Thoracic aorta (tissue), 2 donors: ENCODE measurements at regions not wholly inside any gene's neighbourhood (a gene's known extent, or its start where the extent isn't known, plus 50 kb on each side); places are given as distances from the start of the nearest gene placed in this dataset.
A peak's percentile ranks its signal among the peaks of the same experiment; 100 is the strongest.

Experiments used
- ATAC-seq: fragments of 150-250 bp; one replicate; pipeline ENCODE4 v1.8.0; 2017; ENCODE audit warnings: low read depth; ENCODE audit not compliant: insufficient number of reproducible peaks, low FRiP score
- DNase-seq: peaks from one replicate; pipeline ENCODE4 v3.0.0-alpha.2; 2020; ENCODE audit warnings: low spot score
- H3K27ac ChIP-seq, 2 donors: fragments of 200-600 bp; sonication (generic); 1 replicate in 1 of 2; 2 replicates in 1 of 2; pipeline ENCODE4 v1.5.1; 2016; ENCODE audit warnings: mild to moderate bottlenecking in 2 of 2, moderate library complexity in 2 of 2
- H3K27me3 ChIP-seq: fragments of 200-600 bp; sonication (generic); replicated peaks from 2 replicates; pipeline ENCODE4 v1.6.0; 2016; ENCODE audit warnings: mild to moderate bottlenecking; ENCODE audit not compliant: insufficient read depth
- H3K36me3 ChIP-seq: fragments of 200-600 bp; sonication (generic); one replicate; pipeline ENCODE4 v1.5.1; 2016
- H3K4me1 ChIP-seq, 2 donors: fragments of 200-600 bp; sonication (generic); 1 replicate in 1 of 2; 2 replicates in 1 of 2; pipeline versions ENCODE4 v1.5.1 to v1.6.0; 2016; ENCODE audit warnings: low read depth in 2 of 2, mild to moderate bottlenecking in 1 of 2; ENCODE audit not compliant: control insufficient read depth in 1 of 2
- H3K4me3 ChIP-seq: fragments of 200-600 bp; sonication (generic); 2 replicates; pipeline ENCODE4 v1.5.1; 2016; ENCODE audit warnings: mild to moderate bottlenecking
- H3K9me3 ChIP-seq: fragments of 200-600 bp; sonication (generic); 2 replicates; pipeline ENCODE4 v1.5.1; 2016
- TF ChIP-seq, protein P1 (sequence below): fragments of 200-600 bp; sonication (generic); IDR thresholded peaks from one replicate; pipeline ENCODE4 v1.5.1; 2019; ENCODE audit warnings: antibody characterized with exemption

DNA sequence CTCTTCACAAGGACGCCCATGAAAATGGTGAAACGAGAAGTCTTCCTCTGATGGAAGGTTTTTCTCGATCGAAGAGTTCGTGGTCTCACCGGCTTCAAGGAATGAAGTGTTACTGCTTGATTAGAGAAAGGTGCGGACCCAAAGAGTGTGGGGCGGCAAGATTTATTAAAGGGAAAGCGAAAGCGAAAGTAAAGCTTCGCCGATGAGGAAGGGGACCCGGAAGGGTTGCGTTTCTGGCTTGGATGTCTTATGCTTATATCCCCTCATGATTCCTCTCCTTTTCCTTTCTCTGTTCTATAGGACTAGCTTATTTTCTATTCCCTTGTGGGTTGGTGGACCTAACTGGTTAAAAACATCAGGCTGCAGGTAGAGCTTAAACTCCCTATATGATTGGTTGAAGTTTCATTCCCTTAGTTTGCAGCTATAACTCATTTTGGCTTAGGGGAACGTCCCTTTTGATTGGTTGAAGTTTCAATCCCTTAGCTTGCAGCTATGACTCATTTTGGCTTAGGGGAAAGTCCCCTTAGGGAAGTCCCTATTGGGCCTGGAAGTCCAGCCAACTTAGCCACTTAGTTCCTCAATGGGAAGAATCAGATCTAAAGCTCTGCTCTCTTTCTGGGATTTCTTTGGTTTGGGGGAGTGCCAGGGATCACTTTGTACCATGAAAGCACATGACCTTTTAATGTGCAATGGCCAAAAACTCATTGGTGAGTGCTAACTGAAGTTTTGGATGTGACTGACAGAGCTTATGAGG, 1025.0 kb upstream of the PCDH10 start:
- no peaks in the 10 kb centered on the region for H3K9me3 ChIP-seq
- DNase-seq (no peak), ATAC-seq (peak; percentile 36)
- H3K27ac ChIP-seq: no peak overlapping the region
- no peaks in the 10 kb centered on the region for H3K4me1 ChIP-seq
- H3K27me3 ChIP-seq: no peaks in the 10 kb centered on the region
- TF ChIP-seq, protein P1, sequence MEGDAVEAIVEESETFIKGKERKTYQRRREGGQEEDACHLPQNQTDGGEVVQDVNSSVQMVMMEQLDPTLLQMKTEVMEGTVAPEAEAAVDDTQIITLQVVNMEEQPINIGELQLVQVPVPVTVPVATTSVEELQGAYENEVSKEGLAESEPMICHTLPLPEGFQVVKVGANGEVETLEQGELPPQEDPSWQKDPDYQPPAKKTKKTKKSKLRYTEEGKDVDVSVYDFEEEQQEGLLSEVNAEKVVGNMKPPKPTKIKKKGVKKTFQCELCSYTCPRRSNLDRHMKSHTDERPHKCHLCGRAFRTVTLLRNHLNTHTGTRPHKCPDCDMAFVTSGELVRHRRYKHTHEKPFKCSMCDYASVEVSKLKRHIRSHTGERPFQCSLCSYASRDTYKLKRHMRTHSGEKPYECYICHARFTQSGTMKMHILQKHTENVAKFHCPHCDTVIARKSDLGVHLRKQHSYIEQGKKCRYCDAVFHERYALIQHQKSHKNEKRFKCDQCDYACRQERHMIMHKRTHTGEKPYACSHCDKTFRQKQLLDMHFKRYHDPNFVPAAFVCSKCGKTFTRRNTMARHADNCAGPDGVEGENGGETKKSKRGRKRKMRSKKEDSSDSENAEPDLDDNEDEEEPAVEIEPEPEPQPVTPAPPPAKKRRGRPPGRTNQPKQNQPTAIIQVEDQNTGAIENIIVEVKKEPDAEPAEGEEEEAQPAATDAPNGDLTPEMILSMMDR: no peak
- no peaks in the 10 kb centered on the region for H3K36me3 ChIP-seq
- no peak overlapping the region for H3K4me3 ChIP-seq

GRCh38 chr4:132124624-132124974, 1024.5 kb upstream of the PCDH10 start:
- TF ChIP-seq, protein P1: no peak
- ATAC-seq (no peak), DNase-seq (no peak)
- Histone ChIP-seq H3K4me3 (no peak overlapping the region), H3K27me3 (no peaks in the 10 kb centered on the region), H3K4me1 (no peaks in the 10 kb centered on the region), H3K36me3 (no peaks in the 10 kb centered on the region), H3K9me3 (no peaks in the 10 kb centered on the region), H3K27ac (no peak overlapping the region)

- DNase-seq (no peak), ATAC-seq (no peak)
- Histone ChIP-seq H3K27me3 (no peaks in the 10 kb centered on the region), H3K36me3 (no peaks in the 10 kb centered on the region), H3K27ac (no peak overlapping the region), H3K4me3 (no peak overlapping the region), H3K4me1 (no peaks in the 10 kb centered on the region), H3K9me3 (no peaks in the 10 kb centered on the region)
- TF ChIP-seq, protein P1: no peak
These were observed 1024.0 kb upstream of the PCDH10 start for GRCh38 chr4:132125131-132125530.

DNA sequence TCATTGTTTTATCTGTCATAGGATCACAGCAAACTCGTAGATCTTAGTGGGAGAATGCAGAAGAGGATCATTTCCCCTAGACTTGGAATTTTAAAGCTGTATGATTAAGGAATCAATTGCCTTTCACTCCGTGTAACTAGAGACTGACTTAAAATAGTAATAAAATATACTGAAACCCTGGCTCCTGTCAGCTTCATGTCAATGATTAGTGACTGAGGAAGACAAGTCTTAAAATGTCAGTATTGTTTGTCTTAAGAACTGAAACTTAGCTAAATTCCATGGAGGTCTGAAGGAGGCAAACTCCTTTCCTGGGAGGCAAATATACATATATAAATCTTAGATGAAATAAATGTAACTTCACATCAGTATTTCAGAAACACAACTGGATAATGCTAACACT, 1016.7 kb upstream of the PCDH10 start:
- H3K27me3 ChIP-seq: no peaks in the 10 kb centered on the region
- H3K9me3 ChIP-seq: no peaks in the 10 kb centered on the region
- DNase-seq: no peak
- no peaks in the 10 kb centered on the region for H3K4me1 ChIP-seq
- H3K36me3 ChIP-seq: no peaks in the 10 kb centered on the region
- ATAC-seq: no peak
- no peak overlapping the region for H3K4me3 ChIP-seq
- TF ChIP-seq, protein P1: no peak
- no peak overlapping the region for H3K27ac ChIP-seq

DNA sequence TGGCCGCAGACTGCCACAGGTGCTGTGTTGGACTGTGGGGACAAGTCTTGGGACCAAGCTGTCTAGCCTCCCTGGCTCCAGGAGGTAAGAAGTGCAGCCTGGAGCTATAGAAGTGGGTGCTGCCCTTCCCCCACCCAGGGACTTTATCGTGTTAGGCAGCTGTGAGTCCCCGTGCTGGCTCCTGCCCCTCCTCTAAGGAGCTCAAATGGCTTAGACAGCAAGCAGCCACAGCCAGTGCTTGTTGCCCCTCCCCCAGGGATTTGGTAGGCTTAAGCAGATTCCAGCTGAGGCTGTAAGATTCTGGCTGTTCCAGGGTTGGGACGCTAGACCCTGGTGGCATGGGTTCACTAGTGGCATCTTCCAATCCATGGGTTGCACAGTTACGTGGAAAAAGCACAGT, 979.4 kb upstream of the PCDH10 start:
- no peaks in the 10 kb centered on the region for H3K27me3 ChIP-seq
- H3K36me3 ChIP-seq: no peaks in the 10 kb centered on the region
- no peaks in the 10 kb centered on the region for H3K4me1 ChIP-seq
- no peak overlapping the region for H3K27ac ChIP-seq
- DNase-seq: no peak
- TF ChIP-seq, protein P1: no peak
- ATAC-seq: no peak
- H3K4me3 ChIP-seq: no peak overlapping the region
- H3K9me3 ChIP-seq: no peaks in the 10 kb centered on the region
